ENCODE measurements at regions not wholly inside any gene's neighbourhood (a gene's known extent, or its start where the extent isn't known, plus 50 kb on each side); places are given as distances from the start of the nearest gene placed in this dataset.

DNA sequence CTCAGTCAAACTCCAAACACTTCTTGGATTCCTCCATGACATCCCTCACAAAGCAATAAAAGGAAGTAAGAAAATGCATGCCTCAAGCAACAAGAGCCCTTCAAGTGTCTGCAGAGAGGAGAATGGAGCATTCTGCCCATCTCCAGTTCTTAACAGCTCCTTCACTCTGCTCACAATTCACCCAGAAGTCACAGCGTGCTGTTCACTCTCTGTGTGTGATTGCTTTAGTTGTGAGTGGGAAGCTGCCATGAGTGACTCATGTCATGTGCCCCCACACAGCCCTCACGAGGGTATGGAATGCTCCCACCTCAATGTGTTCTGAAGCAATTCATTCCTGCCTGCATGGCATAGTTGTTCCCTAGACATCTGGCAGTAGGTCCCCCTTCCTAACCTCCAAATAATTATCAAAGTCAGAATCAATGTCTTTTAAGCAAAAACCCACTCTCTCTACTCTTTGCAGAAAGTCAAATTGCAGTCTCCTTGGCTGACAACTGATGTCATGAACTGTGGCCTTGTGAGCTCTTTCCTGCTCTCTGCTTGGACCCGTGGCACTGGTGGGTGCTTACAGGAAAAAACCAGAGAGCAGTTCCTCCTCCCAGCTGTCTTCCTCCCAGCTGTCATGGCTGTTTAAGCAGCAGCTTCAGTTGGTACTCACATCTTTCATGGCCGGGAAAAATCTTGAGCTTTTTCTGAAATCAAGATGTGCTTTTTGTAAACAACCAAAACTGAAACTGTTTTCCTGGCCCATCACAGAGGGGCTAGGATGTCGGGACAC lies 112.1 kb upstream of the SPON1 start:
- no peak for DNase-seq (ENCODE audit: low read depth in 1 of 2, low spot score in 1 of 2)
- TF ChIP-seq, protein P1, sequence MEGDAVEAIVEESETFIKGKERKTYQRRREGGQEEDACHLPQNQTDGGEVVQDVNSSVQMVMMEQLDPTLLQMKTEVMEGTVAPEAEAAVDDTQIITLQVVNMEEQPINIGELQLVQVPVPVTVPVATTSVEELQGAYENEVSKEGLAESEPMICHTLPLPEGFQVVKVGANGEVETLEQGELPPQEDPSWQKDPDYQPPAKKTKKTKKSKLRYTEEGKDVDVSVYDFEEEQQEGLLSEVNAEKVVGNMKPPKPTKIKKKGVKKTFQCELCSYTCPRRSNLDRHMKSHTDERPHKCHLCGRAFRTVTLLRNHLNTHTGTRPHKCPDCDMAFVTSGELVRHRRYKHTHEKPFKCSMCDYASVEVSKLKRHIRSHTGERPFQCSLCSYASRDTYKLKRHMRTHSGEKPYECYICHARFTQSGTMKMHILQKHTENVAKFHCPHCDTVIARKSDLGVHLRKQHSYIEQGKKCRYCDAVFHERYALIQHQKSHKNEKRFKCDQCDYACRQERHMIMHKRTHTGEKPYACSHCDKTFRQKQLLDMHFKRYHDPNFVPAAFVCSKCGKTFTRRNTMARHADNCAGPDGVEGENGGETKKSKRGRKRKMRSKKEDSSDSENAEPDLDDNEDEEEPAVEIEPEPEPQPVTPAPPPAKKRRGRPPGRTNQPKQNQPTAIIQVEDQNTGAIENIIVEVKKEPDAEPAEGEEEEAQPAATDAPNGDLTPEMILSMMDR (IDR thresholded peaks at IDR 0.05; ENCODE audit: insufficient read depth, low read length), result no peak
- TF ChIP-seq GABPA (IDR thresholded peaks at IDR 0.05; ENCODE audit: low read depth) (no peak), POLR2AphosphoS5 (IDR thresholded peaks at IDR 0.05; ENCODE audit: low read depth) (no peak), SPI1 (IDR thresholded peaks at IDR 0.05; ENCODE audit: borderline replicate concordance, low read depth) (no peak)

DNA sequence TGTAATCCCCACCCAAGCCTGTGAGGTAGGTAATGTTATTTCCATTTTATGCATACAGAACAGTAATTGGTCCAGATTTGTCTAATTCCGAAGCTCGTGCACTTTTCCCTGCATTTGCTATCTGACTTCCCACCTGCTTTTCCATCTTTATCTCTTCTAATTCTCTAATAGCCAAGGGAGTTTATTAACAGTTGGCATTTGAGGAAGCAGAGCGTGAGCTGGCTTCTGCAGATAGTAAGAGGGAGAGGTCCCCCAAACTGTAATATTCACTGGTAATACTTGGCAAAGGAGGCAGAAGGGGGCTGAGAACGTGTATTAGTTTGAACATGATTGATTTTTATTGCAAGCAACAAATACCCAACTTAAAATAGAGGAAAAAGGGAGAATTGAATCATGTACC lies 110.8 kb upstream of the SPON1 start:
- no peak for TF ChIP-seq SPI1 (IDR thresholded peaks at IDR 0.05; ENCODE audit: borderline replicate concordance, low read depth)
- TF ChIP-seq GABPA (IDR thresholded peaks at IDR 0.05; ENCODE audit: low read depth), result no peak
- TF ChIP-seq, protein P1 (IDR thresholded peaks at IDR 0.05; ENCODE audit: insufficient read depth, low read length), result no peak
- TF ChIP-seq, protein P2, sequence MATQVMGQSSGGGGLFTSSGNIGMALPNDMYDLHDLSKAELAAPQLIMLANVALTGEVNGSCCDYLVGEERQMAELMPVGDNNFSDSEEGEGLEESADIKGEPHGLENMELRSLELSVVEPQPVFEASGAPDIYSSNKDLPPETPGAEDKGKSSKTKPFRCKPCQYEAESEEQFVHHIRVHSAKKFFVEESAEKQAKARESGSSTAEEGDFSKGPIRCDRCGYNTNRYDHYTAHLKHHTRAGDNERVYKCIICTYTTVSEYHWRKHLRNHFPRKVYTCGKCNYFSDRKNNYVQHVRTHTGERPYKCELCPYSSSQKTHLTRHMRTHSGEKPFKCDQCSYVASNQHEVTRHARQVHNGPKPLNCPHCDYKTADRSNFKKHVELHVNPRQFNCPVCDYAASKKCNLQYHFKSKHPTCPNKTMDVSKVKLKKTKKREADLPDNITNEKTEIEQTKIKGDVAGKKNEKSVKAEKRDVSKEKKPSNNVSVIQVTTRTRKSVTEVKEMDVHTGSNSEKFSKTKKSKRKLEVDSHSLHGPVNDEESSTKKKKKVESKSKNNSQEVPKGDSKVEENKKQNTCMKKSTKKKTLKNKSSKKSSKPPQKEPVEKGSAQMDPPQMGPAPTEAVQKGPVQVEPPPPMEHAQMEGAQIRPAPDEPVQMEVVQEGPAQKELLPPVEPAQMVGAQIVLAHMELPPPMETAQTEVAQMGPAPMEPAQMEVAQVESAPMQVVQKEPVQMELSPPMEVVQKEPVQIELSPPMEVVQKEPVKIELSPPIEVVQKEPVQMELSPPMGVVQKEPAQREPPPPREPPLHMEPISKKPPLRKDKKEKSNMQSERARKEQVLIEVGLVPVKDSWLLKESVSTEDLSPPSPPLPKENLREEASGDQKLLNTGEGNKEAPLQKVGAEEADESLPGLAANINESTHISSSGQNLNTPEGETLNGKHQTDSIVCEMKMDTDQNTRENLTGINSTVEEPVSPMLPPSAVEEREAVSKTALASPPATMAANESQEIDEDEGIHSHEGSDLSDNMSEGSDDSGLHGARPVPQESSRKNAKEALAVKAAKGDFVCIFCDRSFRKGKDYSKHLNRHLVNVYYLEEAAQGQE (IDR thresholded peaks at IDR 0.05; ENCODE audit: insufficient replicate concordance, low read depth), result no peak
- TF ChIP-seq POLR2AphosphoS5 (IDR thresholded peaks at IDR 0.05; ENCODE audit: low read depth), result no peak
- DNase-seq (ENCODE audit: low read depth in 1 of 2, low spot score in 1 of 2), result no peak
- peaks cover 3% of the 10 kb centered on the region for H3K27me3 ChIP-seq (ENCODE audit: insufficient read depth, poor library complexity, severe bottlenecking)
- H3K4me3 ChIP-seq (replicated peaks; ENCODE audit: insufficient read depth, low read length), result no peak overlapping the region
- no peak overlapping the region for H3K27ac ChIP-seq (replicated peaks)

More for the DNA sequence above, 112.1 kb upstream of the SPON1 start:
- H3K4me3 ChIP-seq (replicated peaks; ENCODE audit: insufficient read depth, low read length), result no peak overlapping the region
- peaks cover 3% of the 10 kb centered on the region for H3K27me3 ChIP-seq (ENCODE audit: insufficient read depth, poor library complexity, severe bottlenecking)
- H3K27ac ChIP-seq (replicated peaks), result no peak overlapping the region

DNA sequence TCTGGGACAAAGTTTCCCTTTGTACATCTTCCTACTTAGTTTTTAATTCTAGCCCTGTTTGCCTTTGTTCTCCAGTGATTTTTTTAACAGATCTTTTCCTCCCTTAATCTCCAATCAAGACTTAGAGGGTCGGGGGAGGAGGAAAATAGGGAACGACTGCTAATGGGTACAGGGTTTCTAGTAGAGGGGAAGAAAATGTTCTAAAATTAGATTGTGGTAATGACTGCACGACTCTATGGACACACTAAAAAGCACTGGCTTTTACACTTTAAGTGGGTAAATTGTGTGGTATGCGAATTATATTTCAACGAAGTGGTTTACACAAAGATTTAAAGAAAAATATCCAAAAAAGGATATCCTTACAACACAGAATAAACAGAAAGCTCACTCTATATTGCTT lies 110.0 kb upstream of the SPON1 start:
- DNase-seq (ENCODE audit: low read depth in 1 of 2, low spot score in 1 of 2), result no peak
- H3K27ac ChIP-seq (replicated peaks), result no peak overlapping the region
- H3K27me3 ChIP-seq (ENCODE audit: insufficient read depth, poor library complexity, severe bottlenecking), result peaks cover 5% of the 10 kb centered on the region
- no peak overlapping the region for H3K4me3 ChIP-seq (replicated peaks; ENCODE audit: insufficient read depth, low read length)
- TF ChIP-seq SPI1 (IDR thresholded peaks at IDR 0.05; ENCODE audit: borderline replicate concordance, low read depth) (no peak), POLR2AphosphoS5 (IDR thresholded peaks at IDR 0.05; ENCODE audit: low read depth) (no peak), GABPA (IDR thresholded peaks at IDR 0.05; ENCODE audit: low read depth) (no peak)
- TF ChIP-seq, protein P1 (IDR thresholded peaks at IDR 0.05; ENCODE audit: insufficient read depth, low read length), result no peak
- TF ChIP-seq, protein P2 (IDR thresholded peaks at IDR 0.05; ENCODE audit: insufficient replicate concordance, low read depth), result no peak
